BJ (cell line): ENCODE measurements at regions not wholly inside any gene's neighbourhood (a gene's known extent, or its start where the extent isn't known, plus 50 kb on each side); places are given as distances from the start of the nearest gene placed in this dataset.

Experiments used
- CTCF ChIA-PET: fragments of 350-600 bp; formaldehyde crosslinking; extraction: SDS; loops from one replicate; lab custom pipeline; 2021; ENCODE audit warnings: antibody characterized with exemption, inconsistent platforms; lab: Yijun Ruan, JAX
- POLR2A ChIA-PET: fragments of 300-600 bp; sonication (Branson Sonifier 250); formaldehyde crosslinking; extraction: SDS; loops from one replicate; lab custom pipeline; 2021; ENCODE audit warnings: antibody characterized with exemption; lab: Charles Lee
- DNase-seq: peaks from one replicate; pipeline ENCODE4 v3.0.0-alpha.2; 2011; ENCODE audit warnings: low read depth
- H3K27me3 ChIP-seq: 2 replicates; pipeline ENCODE4 v1.6.0; 2011; ENCODE audit warnings: low read length; ENCODE audit not compliant: control insufficient read depth, insufficient read depth
- H3K36me3 ChIP-seq: 2 replicates; pipeline ENCODE4 v1.5.1; 2011; ENCODE audit warnings: low read length; ENCODE audit not compliant: control insufficient read depth, insufficient read depth
- H3K4me3 ChIP-seq: 2 replicates; pipeline ENCODE4 v1.5.1; 2011; ENCODE audit warnings: low read depth, mild to moderate bottlenecking, control low read depth, low read length
- CTCF ChIP-seq: IDR thresholded peaks from 2 replicates; pipeline ENCODE4 v1.5.1; 2011; ENCODE audit warnings: low read depth, mild to moderate bottlenecking, control low read depth, inconsistent platforms, low read length, moderate library complexity; ENCODE audit not compliant: insufficient read depth

- ChIA-PET CTCF (interaction anchor here (1.7 to 14.4 kb wide), 2 partner anchors 12 to 78 kb away, joined by 4 to 211 read pairs; no protein-coding TSS in a partner anchor), POLR2A (no interaction called here)
- no peaks in the 10 kb centered on the region for H3K27me3 ChIP-seq
- TF ChIP-seq CTCF: no peak
- H3K36me3 ChIP-seq: peaks cover 15% of the 10 kb centered on the region
- no peak for DNase-seq
- no peak overlapping the region for H3K4me3 ChIP-seq
Observed at GRCh38 chr14:95449131-95449530, 67.3 kb downstream of the SYNE3 start.

DNA sequence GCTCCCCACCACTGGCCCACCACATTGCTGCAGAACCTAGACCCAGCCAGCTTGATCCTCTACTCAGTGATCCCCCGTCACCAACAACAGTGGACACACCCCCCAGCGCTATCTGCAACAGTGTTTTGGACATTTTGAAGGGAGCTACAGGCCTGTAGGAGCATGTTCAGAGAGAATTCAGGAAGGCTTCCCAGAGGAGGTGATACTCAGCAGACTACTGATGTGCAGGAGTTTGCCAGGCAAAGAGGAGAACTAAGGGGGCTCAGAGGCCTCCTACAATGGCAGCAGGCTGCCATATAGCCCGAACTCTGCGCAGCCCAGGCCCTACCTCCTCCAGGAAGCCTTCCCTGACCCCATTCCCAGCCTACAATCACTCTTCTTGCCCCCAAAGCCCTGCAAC, 70.0 kb downstream of the SYNE3 start:
- H3K27me3 ChIP-seq: no peaks in the 10 kb centered on the region
- ChIA-PET POLR2A (no interaction called here), CTCF (interaction anchor here (0.5 to 14.4 kb wide), 5 partner anchors 44 to 464 kb away, joined by 3 to 211 read pairs (median 3); partner anchors contain the start of gene SYNE3)
- no peak for DNase-seq
- H3K4me3 ChIP-seq: no peak overlapping the region
- peaks cover 11% of the 10 kb centered on the region for H3K36me3 ChIP-seq
- no peak for TF ChIP-seq CTCF

DNA sequence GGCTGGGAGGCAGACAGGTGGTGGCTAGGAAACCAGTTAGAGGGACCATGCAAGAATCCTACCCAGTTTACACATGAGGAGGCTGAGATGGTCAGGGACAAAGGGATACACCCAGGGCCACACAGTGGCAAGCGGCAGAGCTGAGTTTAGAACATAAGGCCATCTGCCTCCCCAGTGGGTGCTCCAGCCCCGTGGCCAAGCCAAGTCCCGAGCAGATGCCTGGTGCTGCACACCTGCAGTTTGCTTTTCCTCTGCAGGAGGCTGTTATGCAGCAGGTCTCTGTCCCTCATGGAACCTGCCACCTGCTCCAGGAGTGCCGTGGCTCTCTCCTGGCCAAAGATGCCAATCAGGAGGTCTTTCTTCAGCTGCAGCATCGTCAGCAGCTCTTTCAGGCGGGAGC, 70.8 kb downstream of the SYNE3 start:
- ChIA-PET POLR2A (no interaction called here), CTCF (interaction anchor here (0.5 to 14.4 kb wide), 7 partner anchors 7 to 548 kb away, joined by 3 to 211 read pairs (median 4); partner anchors contain the start of gene SYNE3)
- H3K27me3 ChIP-seq: no peaks in the 10 kb centered on the region
- no peak for TF ChIP-seq CTCF
- no peak overlapping the region for H3K4me3 ChIP-seq
- peaks cover 11% of the 10 kb centered on the region for H3K36me3 ChIP-seq
- no peak for DNase-seq

DNA sequence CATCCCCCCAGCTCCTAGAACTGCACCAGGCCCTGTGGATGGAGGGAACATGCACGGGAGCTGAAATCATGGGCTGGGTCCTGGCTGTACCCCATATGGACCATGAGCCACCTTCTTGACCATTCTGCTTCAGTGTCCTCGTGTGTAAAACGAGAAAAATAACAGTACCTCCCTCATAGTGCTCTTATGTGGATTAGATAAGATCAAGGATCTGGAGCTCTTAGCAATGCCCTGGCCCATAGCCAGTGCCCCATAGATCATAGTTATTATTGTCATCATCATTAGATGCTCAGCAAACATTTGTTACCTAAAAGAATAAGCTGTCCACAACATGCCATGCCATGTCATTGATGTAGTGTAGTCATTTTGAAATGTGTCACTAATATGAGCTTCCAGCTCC, 71.3 kb downstream of the SYNE3 start:
- ChIA-PET POLR2A (no interaction called here), CTCF (interaction anchor here (0.6 to 14.4 kb wide), 9 partner anchors 8 to 836 kb away, joined by 3 to 211 read pairs (median 4); partner anchors contain the start of genes GLRX5 and SYNE3)
- no peak for TF ChIP-seq CTCF
- DNase-seq: no peak
- H3K27me3 ChIP-seq: no peaks in the 10 kb centered on the region
- no peak overlapping the region for H3K4me3 ChIP-seq
- H3K36me3 ChIP-seq: peaks cover 11% of the 10 kb centered on the region

DNA sequence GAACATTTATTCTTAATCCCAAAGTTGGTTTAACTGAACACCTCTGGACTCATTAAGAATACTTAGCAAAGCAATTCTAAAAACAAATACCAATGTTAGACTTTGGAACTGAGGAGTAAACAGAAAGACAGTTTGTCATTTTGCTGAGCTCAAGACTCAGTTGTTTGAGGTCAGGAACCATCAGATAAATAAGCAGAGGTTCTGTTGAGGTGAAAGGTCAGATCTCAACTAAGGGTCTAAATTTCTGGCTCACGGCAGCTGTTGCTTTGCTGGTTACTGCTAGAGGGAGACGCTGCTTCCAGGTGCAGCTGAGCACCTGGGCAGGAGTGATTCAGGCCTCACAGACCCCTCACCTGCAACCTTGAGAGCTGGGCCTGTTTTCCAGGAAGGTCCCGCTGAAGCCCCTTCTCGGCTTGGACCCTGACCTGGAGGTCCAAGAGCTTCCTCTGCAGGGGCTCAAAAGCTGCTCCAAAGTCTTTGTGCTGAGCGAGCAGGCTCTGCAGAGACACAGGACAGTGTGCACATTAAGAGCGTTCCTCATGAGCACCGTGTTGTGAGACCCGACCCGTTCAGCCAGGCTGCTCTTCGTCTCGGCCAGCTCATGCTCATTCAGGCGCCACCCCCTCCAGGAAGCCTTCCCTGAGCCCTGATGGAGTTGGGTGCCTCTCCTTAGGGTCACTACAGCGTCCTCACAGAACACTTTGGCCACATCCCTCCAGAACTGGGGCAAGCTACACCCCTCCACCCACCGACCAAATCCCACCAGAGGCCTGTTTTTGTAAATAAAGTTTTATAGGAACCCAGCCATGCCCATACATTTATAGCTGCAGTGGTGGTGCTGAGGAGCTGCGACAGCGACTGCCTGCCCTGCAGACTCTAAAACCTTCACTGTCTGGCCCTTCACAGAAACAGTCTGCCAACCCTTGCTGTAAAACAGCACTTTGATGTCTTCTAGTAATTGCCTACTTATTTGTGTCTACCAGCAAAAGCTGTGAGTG, 72.0 kb downstream of the SYNE3 start:
- Histone ChIP-seq H3K4me3 (no peak overlapping the region), H3K36me3 (peaks cover 9% of the 10 kb centered on the region), H3K27me3 (no peaks in the 10 kb centered on the region)
- TF ChIP-seq CTCF: no peak
- POLR2A ChIA-PET: no interaction called here
- no peak for DNase-seq
- CTCF ChIA-PET: interaction anchor here (0.6 to 14.4 kb wide), 9 partner anchors 8 to 835 kb away, joined by 3 to 211 read pairs (median 4); partner anchors contain the start of genes GLRX5 and SYNE3
